ENCODE measurements at regions not wholly inside any gene's neighbourhood (a gene's known extent, or its start where the extent isn't known, plus 50 kb on each side); places are given as distances from the start of the nearest gene placed in this dataset.

- ChIA-PET POLR2A (no interaction called here), CTCF (ENCODE audit: unreplicated experiment) (no interaction called here)
- no TSS peak for BruUV-seq (replicated peaks)
- Histone ChIP-seq H3K4me1 (ENCODE audit: insufficient read depth, low read length, poor library complexity, severe bottlenecking) (no peaks in the 10 kb centered on the region), H3K27ac (ENCODE audit: low read depth, low read length, poor library complexity, severe bottlenecking) (no peak overlapping the region), H3K4me3 (ENCODE audit: low read depth, low read length, poor library complexity, severe bottlenecking) (no peak overlapping the region), H3K9me2 (ENCODE audit: insufficient read depth, low read length) (no peaks in the 10 kb centered on the region), H3K79me2 (ENCODE audit: insufficient read depth, low read depth, low read length) (no peaks in the 10 kb centered on the region), H2AFZ (ENCODE audit: low read length) (no peak overlapping the region), H3K4me2 (ENCODE audit: low read length) (no peak overlapping the region), H3K9me3 (ENCODE audit: low read length) (no peaks in the 10 kb centered on the region), H4K20me1 (ENCODE audit: insufficient read depth, low read length) (no peaks in the 10 kb centered on the region), H3K36me3 (ENCODE audit: insufficient read depth, low read length) (no peaks in the 10 kb centered on the region)
- intact Hi-C loops (cut with micrococcal nuclease; ENCODE audit: unreplicated experiment) = no loop called here
- TF ChIP-seq CTCF (conservative IDR thresholded peaks at IDR 0.05; ENCODE audit: low read length) (no peak), EZH2phosphoT487 (IDR thresholded peaks at IDR 0.05; ENCODE audit: borderline replicate concordance, low read depth, low read length) (no peak)
- no peak for DNase-seq (ENCODE audit: low spot score)
These were observed 61.5 kb upstream of the GALNT10 start for GRCh38 chr5:154129013-154129412.

- ChIA-PET POLR2A (interaction anchor here (0.7 kb wide), 1 partner anchor 602 kb away, joined by 3 read pairs; no protein-coding TSS in a partner anchor), CTCF (ENCODE audit: unreplicated experiment) (no interaction called here)
- H3K27ac ChIP-seq (ENCODE audit: low read depth, low read length, poor library complexity, severe bottlenecking) = no peak overlapping the region
- no peak overlapping the region for H2AFZ ChIP-seq (ENCODE audit: low read length)
- H3K9me3 ChIP-seq (ENCODE audit: low read length) = no peaks in the 10 kb centered on the region
- DNase-seq (ENCODE audit: low spot score) = no peak
- no peak overlapping the region for H3K4me3 ChIP-seq (ENCODE audit: low read depth, low read length, poor library complexity, severe bottlenecking)
- no peaks in the 10 kb centered on the region for H3K4me1 ChIP-seq (ENCODE audit: insufficient read depth, low read length, poor library complexity, severe bottlenecking)
- no peaks in the 10 kb centered on the region for H3K79me2 ChIP-seq (ENCODE audit: insufficient read depth, low read depth, low read length)
- no peak for TF ChIP-seq CTCF (conservative IDR thresholded peaks at IDR 0.05; ENCODE audit: low read length)
- no peak for TF ChIP-seq EZH2phosphoT487 (IDR thresholded peaks at IDR 0.05; ENCODE audit: borderline replicate concordance, low read depth, low read length)
- H3K4me2 ChIP-seq (ENCODE audit: low read length) = no peak overlapping the region
- no TSS peak for BruUV-seq (replicated peaks)
- intact Hi-C loops (cut with micrococcal nuclease; ENCODE audit: unreplicated experiment) = no loop called here
- H4K20me1 ChIP-seq (ENCODE audit: insufficient read depth, low read length) = no peaks in the 10 kb centered on the region
- no peaks in the 10 kb centered on the region for H3K36me3 ChIP-seq (ENCODE audit: insufficient read depth, low read length)
- H3K9me2 ChIP-seq (ENCODE audit: insufficient read depth, low read length) = no peaks in the 10 kb centered on the region
These were observed 60.6 kb upstream of the GALNT10 start for GRCh38 chr5:154129921-154130320.

GRCh38 chr5:154131817-154132216 is 58.7 kb upstream of the GALNT10 start:
- Histone ChIP-seq H4K20me1 (ENCODE audit: insufficient read depth, low read length) (no peaks in the 10 kb centered on the region), H3K79me2 (ENCODE audit: insufficient read depth, low read depth, low read length) (no peaks in the 10 kb centered on the region), H3K4me2 (ENCODE audit: low read length) (no peak overlapping the region), H3K9me3 (ENCODE audit: low read length) (no peaks in the 10 kb centered on the region), H3K4me1 (ENCODE audit: insufficient read depth, low read length, poor library complexity, severe bottlenecking) (no peaks in the 10 kb centered on the region), H3K36me3 (ENCODE audit: insufficient read depth, low read length) (no peaks in the 10 kb centered on the region), H3K4me3 (ENCODE audit: low read depth, low read length, poor library complexity, severe bottlenecking) (no peak overlapping the region), H3K27ac (ENCODE audit: low read depth, low read length, poor library complexity, severe bottlenecking) (no peak overlapping the region), H2AFZ (ENCODE audit: low read length) (no peak overlapping the region), H3K9me2 (ENCODE audit: insufficient read depth, low read length) (no peaks in the 10 kb centered on the region)
- ChIA-PET POLR2A (interaction anchor here (1.3 kb wide), 1 partner anchor 29 kb away, joined by 3 read pairs; no protein-coding TSS in a partner anchor), CTCF (ENCODE audit: unreplicated experiment) (no interaction called here)
- TF ChIP-seq EZH2phosphoT487 (IDR thresholded peaks at IDR 0.05; ENCODE audit: borderline replicate concordance, low read depth, low read length) = no peak
- TF ChIP-seq CTCF (conservative IDR thresholded peaks at IDR 0.05; ENCODE audit: low read length) = no peak
- no TSS peak for BruUV-seq (replicated peaks)
- DNase-seq (ENCODE audit: low spot score) = no peak
- intact Hi-C loops (cut with micrococcal nuclease; ENCODE audit: unreplicated experiment) = no loop called here

Data from OCI-LY7 (cell line).